ENCODE measurements at regions not wholly inside any gene's neighbourhood (a gene's known extent, or its start where the extent isn't known, plus 50 kb on each side); places are given as distances from the start of the nearest gene placed in this dataset.
A peak's percentile ranks its signal among the peaks of the same experiment; 100 is the strongest.

DNA sequence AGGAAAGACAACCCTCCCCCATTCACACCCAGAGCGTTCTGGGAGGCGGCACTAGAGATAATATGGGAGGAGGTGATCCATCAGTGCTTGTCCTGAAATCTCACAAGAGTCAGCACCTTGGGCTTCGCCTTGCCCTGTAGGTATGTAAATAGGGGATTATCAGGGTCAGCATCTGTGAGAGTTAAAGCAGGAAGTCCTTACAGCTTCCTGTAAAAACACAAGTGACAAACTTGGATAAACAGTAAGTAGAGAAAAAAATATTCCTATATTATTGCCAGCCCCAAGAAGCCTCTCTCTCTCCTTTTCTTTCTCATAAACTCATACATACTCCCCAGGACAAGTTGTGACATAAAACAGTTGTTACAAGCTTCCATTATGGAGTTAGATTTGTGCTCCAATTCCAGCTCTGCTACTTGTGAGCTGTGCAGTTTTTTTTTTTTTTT is 187.7 kb downstream of the MAF start:
- H2AFZ ChIP-seq (ENCODE audit: low read length) = no peak overlapping the region
- H3K27ac ChIP-seq (ENCODE audit: low read depth, low read length) = no peak overlapping the region
- WGBS, 2 experiments (ENCODE audit: extremely low coverage in 1 of 2, insufficient coverage in 1 of 2, insufficient read length in 1 of 2, insufficient replicate concordance in 2 of 2, low coverage in 1 of 2, low lambda C conversion rate in 2 of 2, missing lambda C conversion rate in 1 of 2) = 63% methylated on average over 3 of the region's 3 CpGs; no CpG with 5 or more reads in 1 of the 2 experiments
- no peak overlapping the region for H3K23ac ChIP-seq (ENCODE audit: insufficient read length)
- H3K18ac ChIP-seq (ENCODE audit: extremely low read depth, low read length) = no peak overlapping the region
- H3K4me1 ChIP-seq (replicated peaks in 1 of 4; ENCODE audit: control insufficient read depth in 3 of 4, insufficient read depth in 4 of 4, low read length in 3 of 4) = peaks cover 0 to 18% (median 11%) of the 10 kb centered on the region in 4 experiments; a peak in 5 of 7 replicates
- H3K4me3 ChIP-seq (ENCODE audit: extremely low read depth in 1 of 4, insufficient read depth in 2 of 4, low read depth in 3 of 4, low read length in 4 of 4) = no peak overlapping the region
- no peak overlapping the region; the same call in 1 of the 2 replicates for H2BK20ac ChIP-seq (ENCODE audit: low read length)
- H3K9ac ChIP-seq (replicated peaks in 1 of 4; ENCODE audit: extremely low read depth in 1 of 4, low read depth in 3 of 4, low read length in 3 of 4) = no peak overlapping the region
- H3K9me3 ChIP-seq (ENCODE audit: insufficient read depth in 2 of 2, low read depth in 1 of 2, low read length in 1 of 2) = no peaks in the 10 kb centered on the region
- H3K79me1 ChIP-seq (ENCODE audit: low read depth, low read length) = no peaks in the 10 kb centered on the region
- H2AK5ac ChIP-seq (ENCODE audit: low read depth, low read length) = no peak overlapping the region
- H4K20me1 ChIP-seq (replicated peaks in 1 of 2; ENCODE audit: control insufficient read depth in 1 of 2, insufficient read depth in 2 of 2, low read length in 2 of 2) = no peaks in the 10 kb centered on the region
- no peaks in the 10 kb centered on the region; a peak in 2 of 7 replicates for H3K27me3 ChIP-seq (replicated peaks in 1 of 4; ENCODE audit: control insufficient read depth in 3 of 4, extremely low read depth in 1 of 4, insufficient read depth in 3 of 4, low read length in 3 of 4)
- H2BK15ac ChIP-seq (ENCODE audit: low read length) = peak overlapping the region; percentile 67; the same call in 1 of the 2 replicates
- no peak overlapping the region for H4K5ac ChIP-seq (ENCODE audit: insufficient read length, low read depth, low read length)
- H2BK12ac ChIP-seq (ENCODE audit: low read depth, low read length) = 0 out of 2 replicates have a peak overlapping the region, but pooled peaks have one; percentile 21
- H3K4me2 ChIP-seq (ENCODE audit: insufficient read depth in 1 of 2, low read depth in 2 of 2, low read length in 2 of 2) = no peak overlapping the region
- no peaks in the 10 kb centered on the region for H3K36me3 ChIP-seq (ENCODE audit: control insufficient read depth in 2 of 4, insufficient read depth in 4 of 4, low read length in 3 of 4)
- no peak overlapping the region for H3K14ac ChIP-seq (ENCODE audit: insufficient read length)
- FAIRE-seq (no peak), DNase-seq (ENCODE audit: low read depth in 1 of 2, low spot score in 2 of 2) (no peak)
- H3K4ac ChIP-seq (replicated peaks; ENCODE audit: insufficient read length, low read depth, low read length) = no peak overlapping the region
- no peaks in the 10 kb centered on the region for H3K23me2 ChIP-seq (ENCODE audit: low read depth, low read length)
- H2BK120ac ChIP-seq (replicated peaks; ENCODE audit: low read depth, low read length) = no peak overlapping the region
- no peak overlapping the region for H2BK5ac ChIP-seq (ENCODE audit: low read depth, low read length)
- H4K91ac ChIP-seq (replicated peaks; ENCODE audit: insufficient read length, low read length) = no peak overlapping the region
- POLR2A ChIA-PET (ENCODE audit: partially characterized antibody) = no interaction called here
- H3K56ac ChIP-seq (replicated peaks; ENCODE audit: insufficient read length, low read depth, low read length) = no peak overlapping the region
- H4K8ac ChIP-seq (ENCODE audit: extremely low read depth, insufficient read depth, low read length) = no peak overlapping the region
- no peaks in the 10 kb centered on the region for H3K79me2 ChIP-seq (ENCODE audit: control insufficient read depth in 1 of 2, insufficient read depth in 2 of 2, low read length in 2 of 2)
- CTCF ChIA-PET (ENCODE audit: partially characterized antibody) = interaction anchor here (1.1 to 2.8 kb wide), 3 partner anchors 13 to 78 kb away, joined by 3 to 9 read pairs (median 4); no protein-coding TSS in a partner anchor
- TF ChIP-seq BCL11A (IDR thresholded peaks at IDR 0.05; ENCODE audit: low read depth in 2 of 2, low read length in 2 of 2) = no peak
- no peak for TF ChIP-seq JUND (IDR thresholded peaks at IDR 0.05; ENCODE audit: low read length)
- no peak for TF ChIP-seq MAFK (IDR thresholded peaks at IDR 0.05; ENCODE audit: low read depth, low read length)
- TF ChIP-seq TBP (IDR thresholded peaks at IDR 0.05; ENCODE audit: low read depth, low read length) = no peak
- no peak for TF ChIP-seq EZH2 (IDR thresholded peaks at IDR 0.05; ENCODE audit: low read depth, low read length, severe bottlenecking)
- TF ChIP-seq GABPA (IDR thresholded peaks at IDR 0.05; ENCODE audit: borderline replicate concordance, insufficient read depth, low read length) = no peak
- TF ChIP-seq, protein P1, sequence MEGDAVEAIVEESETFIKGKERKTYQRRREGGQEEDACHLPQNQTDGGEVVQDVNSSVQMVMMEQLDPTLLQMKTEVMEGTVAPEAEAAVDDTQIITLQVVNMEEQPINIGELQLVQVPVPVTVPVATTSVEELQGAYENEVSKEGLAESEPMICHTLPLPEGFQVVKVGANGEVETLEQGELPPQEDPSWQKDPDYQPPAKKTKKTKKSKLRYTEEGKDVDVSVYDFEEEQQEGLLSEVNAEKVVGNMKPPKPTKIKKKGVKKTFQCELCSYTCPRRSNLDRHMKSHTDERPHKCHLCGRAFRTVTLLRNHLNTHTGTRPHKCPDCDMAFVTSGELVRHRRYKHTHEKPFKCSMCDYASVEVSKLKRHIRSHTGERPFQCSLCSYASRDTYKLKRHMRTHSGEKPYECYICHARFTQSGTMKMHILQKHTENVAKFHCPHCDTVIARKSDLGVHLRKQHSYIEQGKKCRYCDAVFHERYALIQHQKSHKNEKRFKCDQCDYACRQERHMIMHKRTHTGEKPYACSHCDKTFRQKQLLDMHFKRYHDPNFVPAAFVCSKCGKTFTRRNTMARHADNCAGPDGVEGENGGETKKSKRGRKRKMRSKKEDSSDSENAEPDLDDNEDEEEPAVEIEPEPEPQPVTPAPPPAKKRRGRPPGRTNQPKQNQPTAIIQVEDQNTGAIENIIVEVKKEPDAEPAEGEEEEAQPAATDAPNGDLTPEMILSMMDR (IDR thresholded peaks at IDR 0.05; ENCODE audit: control extremely low read depth in 1 of 3, insufficient read depth in 1 of 3, low read depth in 1 of 3, low read length in 3 of 3) = no peak
- TF ChIP-seq, protein P2, sequence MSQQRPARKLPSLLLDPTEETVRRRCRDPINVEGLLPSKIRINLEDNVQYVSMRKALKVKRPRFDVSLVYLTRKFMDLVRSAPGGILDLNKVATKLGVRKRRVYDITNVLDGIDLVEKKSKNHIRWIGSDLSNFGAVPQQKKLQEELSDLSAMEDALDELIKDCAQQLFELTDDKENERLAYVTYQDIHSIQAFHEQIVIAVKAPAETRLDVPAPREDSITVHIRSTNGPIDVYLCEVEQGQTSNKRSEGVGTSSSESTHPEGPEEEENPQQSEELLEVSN (IDR thresholded peaks at IDR 0.05) = no peak
- no peak for TF ChIP-seq CREB1 (IDR thresholded peaks at IDR 0.05)

Measured in H1 (cell line).